ENCODE measurements at regions not wholly inside any gene's neighbourhood (a gene's known extent, or its start where the extent isn't known, plus 50 kb on each side); places are given as distances from the start of the nearest gene placed in this dataset.
"Not testable (repeated sequence)": the region's sequence is repeated elsewhere in the genome, so short reads cannot be mapped to it uniquely, and the experiment has no call there.

DNA sequence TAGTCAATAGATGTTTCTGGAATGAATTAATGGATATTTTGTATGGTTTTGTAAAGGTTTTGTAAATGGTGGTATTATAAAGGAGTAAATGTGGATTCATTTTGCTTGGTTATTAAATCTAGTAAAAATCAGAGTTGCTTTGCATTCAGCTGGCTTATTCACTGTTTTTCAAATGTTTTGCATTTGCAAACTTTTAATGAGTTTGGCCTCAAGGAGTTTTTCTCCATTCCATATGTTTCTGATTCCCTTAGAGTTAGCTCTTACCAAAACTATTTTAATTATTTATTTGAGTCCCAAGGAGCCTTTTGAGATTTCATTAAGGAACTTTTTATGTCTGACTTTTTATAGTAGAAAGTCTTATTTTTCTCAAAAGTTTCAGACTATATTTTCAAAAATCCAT lies 992.2 kb downstream of the DIPK2A start:
- no peak for DNase-seq

DNA sequence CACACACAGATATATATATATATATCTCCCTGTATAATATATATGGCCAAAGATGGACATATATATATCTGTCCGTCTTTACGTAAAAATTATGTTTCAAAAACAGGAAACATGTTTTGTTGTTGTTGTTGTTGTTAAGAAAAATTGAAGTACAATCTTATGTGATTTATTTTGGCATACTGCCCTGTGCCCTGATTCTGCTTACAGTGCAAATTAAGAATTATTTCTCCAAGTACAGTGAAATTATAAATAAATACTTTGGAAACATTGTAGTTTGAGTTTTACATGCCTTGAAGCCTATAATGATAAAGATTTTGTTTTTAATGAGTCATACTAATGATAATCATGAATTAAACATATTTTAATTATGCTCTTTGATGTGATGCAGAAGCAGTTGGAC lies 994.9 kb downstream of the DIPK2A start:
- no peak for DNase-seq

DNA sequence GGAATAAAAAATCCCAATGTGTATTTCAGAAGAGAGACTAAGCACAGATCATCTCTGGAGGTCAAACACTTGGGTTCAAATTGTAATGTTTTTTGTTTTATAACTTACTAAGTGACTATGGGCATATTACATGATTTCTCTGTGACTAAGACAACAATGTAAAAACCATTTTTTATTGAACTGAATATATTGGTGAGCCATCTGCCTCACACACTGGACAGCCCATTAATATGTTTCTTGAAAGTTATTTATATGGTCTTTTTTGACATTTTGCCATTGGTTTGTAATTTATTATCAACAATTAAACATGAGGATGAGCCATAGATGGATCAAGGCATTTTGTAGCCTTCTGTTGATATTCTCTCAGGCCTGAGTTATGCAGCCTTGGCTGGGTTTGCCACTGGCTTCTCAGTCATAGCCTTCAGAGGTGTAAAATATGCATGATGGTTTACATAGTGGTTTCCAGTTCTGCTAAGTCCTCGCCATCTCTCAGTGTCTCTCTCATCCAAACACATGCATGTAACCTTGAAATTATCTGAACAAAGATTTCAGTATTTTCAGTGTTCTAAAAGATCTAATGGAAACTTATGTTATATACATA lies 997.2 kb downstream of the DIPK2A start:
- no peak for DNase-seq

DNA sequence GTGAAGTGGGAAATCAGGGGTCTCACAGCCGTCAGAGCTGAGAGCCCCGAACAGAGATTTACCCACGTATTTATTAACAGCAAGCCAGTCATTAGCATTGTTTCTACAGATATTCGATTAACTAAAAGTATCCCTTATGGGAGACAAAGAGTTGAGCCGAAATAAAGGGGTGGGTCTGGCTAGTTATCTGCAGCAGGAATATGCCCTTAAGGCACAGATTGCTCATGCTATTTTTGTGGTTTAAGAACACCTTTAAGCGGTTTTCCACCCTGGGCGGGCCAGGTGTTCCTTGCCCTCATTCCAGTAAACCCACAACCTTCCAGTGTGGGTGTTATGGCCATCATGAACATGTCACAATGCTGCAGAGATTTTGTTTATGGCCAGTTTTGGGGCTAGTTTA lies 1012.9 kb downstream of the DIPK2A start:
- DNase-seq: not testable (repeated sequence)

DNA sequence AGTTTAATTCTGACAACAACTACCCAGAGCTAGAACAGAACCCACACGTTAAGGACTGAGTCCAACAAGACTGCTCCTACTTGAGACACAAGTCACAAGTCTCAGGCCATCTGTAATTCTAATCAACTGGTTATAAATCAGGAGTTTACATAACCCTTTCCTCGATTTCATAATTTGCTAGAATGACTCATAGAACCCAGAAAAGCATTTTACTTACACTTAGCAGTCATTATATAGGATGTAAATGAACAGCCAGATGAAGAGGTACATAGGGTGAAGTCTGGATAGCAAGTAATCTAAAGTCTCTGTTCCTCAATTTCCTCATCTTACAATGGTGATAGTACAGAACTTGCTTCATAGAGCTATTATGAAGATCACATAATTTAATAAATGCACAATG lies 1018.2 kb downstream of the DIPK2A start:
- no peak for DNase-seq

DNA sequence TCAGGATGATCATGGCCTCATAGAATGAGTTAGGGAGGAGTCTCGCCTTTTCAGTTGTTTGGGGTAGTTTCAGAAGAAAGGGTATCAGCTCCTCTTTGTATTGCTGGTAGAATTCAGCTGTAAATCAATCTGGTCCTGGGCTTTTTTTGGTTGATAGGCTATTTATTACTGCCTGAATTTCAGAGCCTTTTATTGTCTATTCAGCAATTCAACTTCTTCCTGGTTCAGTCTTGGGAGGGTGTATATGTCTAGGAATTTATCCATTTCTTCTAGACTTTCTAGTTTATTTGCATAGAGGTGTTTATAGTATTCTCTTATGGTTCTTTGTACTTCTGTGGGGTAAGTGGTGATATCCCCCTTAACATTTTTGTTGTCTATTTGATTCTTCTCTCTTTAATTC lies 1024.2 kb downstream of the DIPK2A start:
- no peak for DNase-seq

DNA sequence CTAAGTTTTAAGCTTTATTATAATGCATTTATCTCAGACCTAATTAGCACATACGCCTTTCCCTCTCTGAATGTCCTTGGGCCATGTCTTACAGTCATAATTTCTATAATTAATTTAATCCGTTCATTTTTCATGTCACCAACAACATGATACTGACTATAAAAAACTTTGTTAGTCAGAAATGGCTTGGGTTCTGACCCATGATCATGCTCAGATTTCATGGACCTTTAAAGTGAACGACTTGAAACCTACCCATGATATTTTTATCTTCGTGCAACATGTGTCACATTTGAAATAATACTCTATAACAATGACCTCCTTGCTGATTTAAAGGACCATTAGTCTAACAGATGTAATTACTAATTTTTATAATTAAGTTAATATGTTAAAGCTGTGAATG lies 1033.8 kb downstream of the DIPK2A start:
- DNase-seq: no peak

DNA sequence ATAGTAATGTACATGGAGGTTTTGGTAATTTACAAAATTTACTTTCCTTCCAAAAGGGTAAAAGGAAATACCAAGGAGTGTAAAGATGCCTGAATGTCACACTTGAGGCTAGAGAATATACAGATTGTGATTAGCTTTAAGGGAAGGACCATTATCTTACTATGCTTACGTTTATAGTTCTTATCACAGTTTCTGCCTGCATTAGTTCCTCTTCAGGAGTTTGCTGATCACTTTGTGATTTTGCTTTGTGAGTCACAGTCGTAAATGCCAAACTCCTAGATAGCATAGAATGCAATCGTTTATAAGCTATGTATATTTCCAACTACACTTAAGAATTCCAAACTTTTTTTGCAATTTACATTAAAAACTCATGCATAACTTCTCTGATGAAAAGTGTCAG lies 1034.6 kb downstream of the DIPK2A start:
- DNase-seq: no peak

DNA sequence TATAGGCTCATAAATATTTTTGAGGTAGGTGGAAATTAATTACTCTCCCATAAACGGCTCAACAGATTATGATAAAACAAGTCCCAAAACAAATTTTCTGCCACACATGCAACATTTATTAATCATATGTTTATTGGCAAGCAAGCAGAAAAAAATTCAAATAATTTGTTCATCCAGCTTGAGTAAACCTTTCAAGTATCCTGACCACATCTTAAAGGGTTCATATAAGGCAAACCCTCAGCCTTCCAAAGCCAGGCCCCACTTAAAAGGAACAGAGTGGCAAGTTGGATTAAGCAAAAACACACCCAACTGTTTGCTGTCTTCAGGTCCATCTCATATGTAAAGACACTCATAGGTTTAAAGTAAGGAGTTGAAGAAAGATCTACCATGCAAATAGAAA lies 1042.3 kb downstream of the DIPK2A start:
- DNase-seq: no peak

DNA sequence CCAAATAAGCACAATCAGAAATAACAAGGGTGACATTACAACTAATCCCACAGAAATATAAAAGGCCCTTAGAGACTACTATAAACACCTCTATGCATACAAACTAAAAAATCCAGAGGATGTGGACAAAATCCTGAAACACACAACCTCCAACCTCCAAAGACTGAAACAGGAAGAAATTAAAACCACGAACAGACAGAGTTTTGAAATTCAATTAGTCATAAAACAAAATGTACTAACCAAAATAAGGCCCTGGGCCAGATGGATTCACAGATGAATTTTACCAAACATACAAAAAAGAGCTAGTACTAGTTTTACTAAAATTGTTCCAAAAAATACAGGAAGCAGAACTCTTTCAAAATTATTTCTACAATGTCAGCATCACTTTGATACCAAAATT lies 1043.6 kb downstream of the DIPK2A start:
- no peak for DNase-seq

DNA sequence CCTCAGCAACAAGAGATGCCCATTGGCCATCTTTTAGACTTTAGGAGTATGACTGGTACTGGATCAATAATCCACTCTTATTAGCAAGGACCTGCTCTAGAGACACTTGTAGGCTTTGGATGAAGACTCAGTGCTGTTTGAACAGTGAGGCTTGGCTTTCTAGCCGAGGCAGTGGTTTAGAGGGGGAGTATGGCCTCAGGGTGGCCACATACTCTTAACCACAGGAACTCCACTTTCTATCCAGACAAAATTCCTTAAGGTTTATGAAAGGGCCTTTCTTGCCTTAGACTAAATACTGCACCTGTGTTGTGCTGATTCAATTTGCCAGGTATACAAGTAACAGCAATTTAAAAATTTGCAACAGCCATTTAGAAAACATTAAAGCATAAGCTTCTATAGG lies 1046.3 kb downstream of the DIPK2A start:
- no peak for DNase-seq

DNA sequence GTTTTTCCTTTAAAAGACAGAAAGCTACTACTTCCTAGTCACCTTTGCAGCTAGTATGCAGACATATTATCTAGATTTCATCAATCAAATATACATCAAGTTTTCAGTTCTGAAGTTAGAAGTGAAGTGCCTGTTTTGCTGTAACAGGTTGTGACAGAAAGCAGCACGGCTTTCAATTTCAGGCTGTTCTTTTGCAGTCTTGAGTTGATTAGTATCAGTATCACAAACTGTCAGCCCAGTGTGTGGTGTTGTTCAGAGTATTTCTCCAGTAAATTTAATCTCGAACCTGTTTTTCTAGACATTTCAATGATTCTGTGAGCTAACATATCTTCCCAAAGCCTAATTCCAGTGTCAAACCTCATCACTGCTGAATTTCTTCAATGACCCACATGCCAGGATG lies 1050.8 kb downstream of the DIPK2A start:
- DNase-seq: no peak

DNA sequence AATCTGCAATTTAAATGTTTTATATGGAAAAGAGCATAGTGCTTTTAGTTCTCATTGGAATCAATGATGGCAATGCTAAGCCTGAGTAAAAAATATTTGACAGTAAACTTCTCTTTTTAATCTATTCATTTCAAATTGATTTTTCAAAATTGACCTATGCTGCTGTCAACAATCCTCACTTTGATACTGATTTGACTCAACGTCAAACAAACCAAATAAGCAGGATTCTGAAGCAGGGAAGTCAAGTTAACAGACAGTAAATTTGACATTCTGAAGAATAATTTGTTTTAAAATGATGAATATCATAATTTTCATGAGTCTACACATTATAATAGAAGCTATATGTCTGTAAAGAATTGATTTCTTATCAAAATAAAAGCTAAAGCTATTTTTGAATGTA lies 1053.1 kb downstream of the DIPK2A start:
- DNase-seq: no peak

DNA sequence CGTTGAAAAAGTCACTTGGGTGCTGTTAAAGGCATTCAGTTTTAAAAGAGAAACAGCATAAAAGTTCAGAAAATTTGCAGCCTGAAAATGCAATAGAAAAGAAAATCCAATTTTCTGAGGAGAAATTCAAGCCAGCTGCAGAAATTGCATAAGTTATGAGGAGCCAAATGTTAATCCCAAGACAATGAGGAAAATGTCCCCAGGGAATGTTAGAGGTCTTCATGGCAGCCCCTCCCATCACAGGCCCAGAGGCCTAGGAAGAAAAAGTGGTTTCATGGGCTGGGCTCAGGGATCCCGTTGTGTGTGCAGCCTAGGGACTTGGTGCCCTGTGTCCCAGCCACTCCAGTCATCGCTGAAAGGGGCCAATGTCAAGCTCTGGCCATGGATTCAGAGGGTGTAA lies 1055.6 kb downstream of the DIPK2A start:
- DNase-seq: not testable (repeated sequence)

DNA sequence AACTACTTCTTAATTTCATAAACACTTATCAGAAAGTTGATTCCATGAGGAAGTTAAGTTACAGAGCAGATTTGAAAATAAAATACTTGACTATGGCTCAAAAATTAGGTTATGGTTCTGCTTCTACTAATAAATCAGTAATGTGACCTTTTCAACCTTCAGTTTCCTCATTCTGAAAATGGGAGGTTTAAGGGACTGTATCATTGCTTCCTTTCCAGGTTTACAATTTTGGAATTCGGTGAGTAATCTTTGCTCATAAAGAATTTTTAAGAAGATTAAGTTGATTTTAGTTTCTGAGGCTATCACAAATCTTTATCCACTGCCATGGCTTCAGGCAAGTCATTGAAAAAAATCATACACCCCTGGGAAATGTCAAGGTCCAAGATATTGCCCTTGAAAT lies 1061.2 kb downstream of the DIPK2A start:
- DNase-seq: no peak

DNA sequence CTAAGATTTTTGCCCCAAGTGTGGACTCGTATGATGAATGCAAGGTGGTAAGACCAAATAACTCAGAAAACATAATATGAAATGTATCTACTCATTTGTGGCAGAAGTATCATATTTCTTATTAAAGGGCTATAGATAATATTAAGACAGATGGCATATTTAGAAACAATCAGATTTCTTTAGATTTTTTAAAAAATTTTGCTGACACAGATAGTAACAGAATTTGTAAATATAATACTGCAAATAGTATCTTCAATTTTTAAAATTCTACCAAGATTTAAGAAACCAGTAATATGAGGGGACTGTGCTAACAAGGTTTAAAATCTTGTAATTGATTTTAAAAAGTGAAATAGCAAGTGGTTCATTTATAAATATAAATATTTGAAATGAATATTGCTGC lies 1064.1 kb downstream of the DIPK2A start:
- DNase-seq: no peak

DNA sequence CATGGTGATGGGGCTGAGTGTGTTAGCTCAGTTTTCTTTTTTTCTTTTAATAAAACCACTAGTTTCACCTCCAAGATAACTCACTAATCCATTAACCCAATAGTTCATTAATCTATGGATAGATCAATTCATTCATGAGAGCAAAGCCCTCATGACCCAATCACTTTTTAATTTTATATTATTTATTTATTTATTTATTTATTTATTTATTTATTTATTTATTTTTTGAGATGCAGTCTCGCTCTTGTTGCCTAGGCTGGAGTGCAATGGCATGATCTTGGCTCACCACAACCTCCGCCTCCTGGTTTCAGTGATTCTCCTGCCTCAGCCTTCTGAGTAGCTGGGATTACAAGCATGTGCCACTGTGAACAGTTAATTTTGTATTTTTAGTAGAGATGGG lies 1082.4 kb downstream of the DIPK2A start:
- not testable (repeated sequence) for DNase-seq

DNA sequence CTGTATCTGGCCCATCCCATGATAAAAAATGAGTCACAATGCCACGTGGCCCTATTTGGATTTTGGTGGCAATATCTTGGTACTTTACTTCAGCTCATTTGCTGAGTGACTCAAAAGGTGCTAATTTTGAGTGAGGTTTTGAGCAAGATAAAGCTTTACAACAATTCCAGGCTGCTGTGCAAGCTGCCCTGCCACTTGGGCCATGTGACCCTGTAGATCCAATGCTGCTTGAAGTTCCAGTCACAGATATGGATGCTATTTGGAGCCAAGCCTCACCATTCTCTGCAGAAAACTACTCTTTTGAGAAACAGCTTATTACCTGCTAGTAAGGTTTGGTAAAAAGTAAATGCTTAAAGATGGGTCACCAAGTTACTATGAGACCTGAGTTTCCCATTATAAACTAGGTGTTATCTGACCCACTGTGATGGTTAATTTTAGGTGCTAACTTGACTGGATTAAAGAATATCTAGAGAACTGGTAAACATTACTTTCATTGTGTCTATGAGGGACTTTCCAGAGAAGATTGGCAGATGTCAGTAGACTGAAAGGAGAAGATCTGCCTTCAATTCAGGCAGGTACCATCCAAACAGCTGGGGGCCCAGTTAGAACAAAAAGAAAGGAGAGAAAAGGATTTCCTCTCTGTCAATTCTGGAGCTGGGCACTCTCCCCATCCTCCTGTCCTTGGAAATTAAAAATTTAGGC lies 1083.9 kb downstream of the DIPK2A start:
- DNase-seq: no peak

DNA sequence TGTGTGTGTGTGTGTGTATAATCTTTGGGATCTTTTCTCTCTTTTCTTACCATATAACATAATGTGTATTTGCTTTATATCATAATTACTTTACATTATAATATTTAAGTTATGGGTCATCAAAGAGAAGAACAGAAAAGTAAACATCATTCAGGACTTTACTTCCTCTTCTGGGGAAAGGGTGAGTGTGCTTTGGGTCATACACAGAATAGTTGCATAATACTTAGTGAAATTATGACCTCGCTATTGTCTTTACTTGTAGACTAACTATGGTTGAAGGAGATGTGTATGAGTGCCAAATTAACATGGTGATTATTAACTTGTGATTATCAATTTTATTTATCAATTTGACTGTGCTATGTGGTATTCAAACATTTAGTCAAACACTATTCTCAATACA lies 1086.9 kb downstream of the DIPK2A start:
- no peak for DNase-seq

DNA sequence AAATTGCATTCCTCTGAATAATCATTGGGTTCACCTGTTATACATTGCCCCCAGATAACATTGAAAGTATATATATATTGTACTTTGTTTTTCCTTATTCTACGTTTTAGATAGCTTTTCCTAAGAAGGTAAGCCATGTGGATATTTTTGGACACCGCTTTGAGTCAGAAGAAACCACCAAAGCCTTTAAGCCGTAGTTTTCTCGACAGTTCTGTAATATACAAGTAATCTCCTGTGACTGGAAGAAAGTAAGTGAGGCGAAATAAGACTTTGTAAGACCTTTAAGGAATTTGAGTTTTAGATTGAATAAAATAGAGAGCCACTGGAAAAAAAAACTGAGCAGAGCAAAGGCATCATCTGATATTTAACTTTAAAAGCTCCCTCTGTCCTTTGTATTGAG lies 1092.0 kb downstream of the DIPK2A start:
- no peak for DNase-seq

DNA sequence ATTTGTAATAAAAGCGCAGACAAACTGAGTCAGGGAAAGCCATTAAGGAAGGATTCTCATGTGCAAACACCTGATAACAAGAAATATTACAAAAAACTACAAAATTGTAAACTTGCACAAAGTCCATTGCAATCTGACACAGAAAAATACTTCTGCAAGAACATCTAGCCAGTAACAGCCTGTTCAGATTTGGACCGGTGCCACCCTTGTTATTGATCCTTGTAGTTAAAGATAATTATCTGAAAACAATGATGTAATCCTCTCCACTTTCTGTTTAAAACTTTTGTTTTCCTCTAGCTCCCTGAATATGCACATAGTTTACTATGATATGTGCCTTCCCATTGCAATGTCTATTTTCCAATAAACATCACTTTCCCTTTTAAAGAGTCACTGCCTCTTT lies 1090.2 kb downstream of the PLOD2 start:
- no peak for DNase-seq

DNA sequence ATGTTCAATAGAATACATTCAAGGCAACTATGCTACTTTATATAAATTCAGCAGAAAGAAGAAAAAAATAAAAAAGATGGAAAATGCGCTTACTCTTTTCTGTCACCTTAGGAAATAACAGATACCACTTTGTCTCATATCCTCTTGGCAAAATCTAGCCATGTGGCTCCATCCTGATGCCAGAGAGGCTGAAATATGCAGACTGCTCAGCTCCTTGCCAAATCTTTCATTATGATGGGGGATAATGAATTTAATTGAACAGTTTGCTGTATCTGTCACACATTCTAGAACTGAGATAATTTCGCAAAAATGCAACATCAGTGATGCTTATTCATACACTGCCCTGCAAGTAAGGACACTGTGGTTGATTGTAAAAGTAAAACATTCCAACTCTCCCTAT lies 1081.5 kb downstream of the PLOD2 start:
- DNase-seq: no peak

DNA sequence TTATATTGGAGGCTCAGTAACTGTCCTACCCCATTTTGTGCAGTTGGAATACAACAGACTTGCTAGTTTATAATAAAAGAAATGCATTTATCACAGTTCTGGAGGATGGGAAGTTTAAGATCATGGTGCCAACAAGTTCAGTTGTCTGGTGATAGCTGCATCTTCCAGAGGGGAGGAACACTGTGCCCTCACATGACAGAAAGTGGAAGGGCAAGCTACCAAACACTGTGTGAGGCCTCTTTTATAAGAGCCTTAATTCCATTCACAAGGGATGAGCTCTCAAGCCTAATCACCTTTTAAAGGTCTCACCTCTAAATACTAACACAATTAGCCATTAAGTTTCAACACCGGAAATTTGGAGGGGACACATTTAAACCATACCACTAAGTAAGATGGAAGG lies 1073.9 kb downstream of the PLOD2 start:
- DNase-seq: no peak

DNA sequence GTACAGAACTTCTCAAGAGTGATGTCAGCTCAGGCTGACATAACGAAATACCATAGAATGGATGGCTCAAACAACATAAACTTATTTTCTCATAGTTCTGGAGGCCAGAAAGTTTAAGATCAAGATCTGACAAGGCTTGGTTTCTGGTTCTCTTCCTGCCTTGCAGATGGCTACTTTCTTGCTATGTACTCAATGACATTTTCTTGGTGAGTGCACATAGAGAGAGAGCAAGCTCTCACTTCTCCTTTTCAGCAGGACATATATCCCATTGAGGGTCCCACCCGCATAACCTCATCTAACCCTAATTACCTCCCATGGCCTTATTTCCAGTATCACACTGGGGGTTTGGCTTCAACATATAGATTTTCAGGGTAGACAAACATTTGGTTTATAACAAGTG lies 1072.1 kb downstream of the PLOD2 start:
- DNase-seq: no peak

DNA sequence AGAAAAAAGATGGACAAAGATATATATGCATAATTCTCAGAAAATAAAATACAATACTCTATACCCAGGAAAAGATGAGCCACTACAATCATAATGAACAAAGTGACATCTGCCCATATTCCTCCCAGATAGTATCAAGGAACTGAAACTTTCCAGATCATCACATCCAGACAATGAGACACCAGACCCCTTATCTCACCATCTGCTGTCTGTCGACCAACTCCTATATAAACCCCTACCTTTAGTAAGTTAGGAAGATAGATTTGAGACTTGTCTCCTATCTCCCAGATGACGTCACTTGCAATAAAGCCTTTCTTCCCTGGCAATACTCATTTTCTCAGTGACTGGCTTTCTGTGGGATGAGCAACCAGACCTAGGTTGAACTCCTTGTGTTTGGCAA lies 1071.6 kb downstream of the PLOD2 start:
- DNase-seq: no peak
